Thoracic aorta (tissue), 2 donors: ENCODE measurements at regions not wholly inside any gene's neighbourhood (a gene's known extent, or its start where the extent isn't known, plus 50 kb on each side); places are given as distances from the start of the nearest gene placed in this dataset.

ENCODE experiments used
- ATAC-seq: fragments of 150-250 bp; one replicate; pipeline ENCODE4 v1.8.0; 2017; ENCODE audit warnings: low read depth; ENCODE audit not compliant: insufficient number of reproducible peaks, low FRiP score
- DNase-seq: peaks from one replicate; pipeline ENCODE4 v3.0.0-alpha.2; 2020; ENCODE audit warnings: low spot score
- H3K27ac ChIP-seq, 2 donors: fragments of 200-600 bp; sonication (generic); 1 replicate in 1 of 2; 2 replicates in 1 of 2; pipeline ENCODE4 v1.5.1; 2016; ENCODE audit warnings: mild to moderate bottlenecking in 2 of 2, moderate library complexity in 2 of 2
- H3K27me3 ChIP-seq: fragments of 200-600 bp; sonication (generic); replicated peaks from 2 replicates; pipeline ENCODE4 v1.6.0; 2016; ENCODE audit warnings: mild to moderate bottlenecking; ENCODE audit not compliant: insufficient read depth
- H3K36me3 ChIP-seq: fragments of 200-600 bp; sonication (generic); one replicate; pipeline ENCODE4 v1.5.1; 2016
- H3K4me1 ChIP-seq, 2 donors: fragments of 200-600 bp; sonication (generic); 1 replicate in 1 of 2; 2 replicates in 1 of 2; pipeline versions ENCODE4 v1.5.1 to v1.6.0; 2016; ENCODE audit warnings: low read depth in 2 of 2, mild to moderate bottlenecking in 1 of 2; ENCODE audit not compliant: control insufficient read depth in 1 of 2
- H3K4me3 ChIP-seq: fragments of 200-600 bp; sonication (generic); 2 replicates; pipeline ENCODE4 v1.5.1; 2016; ENCODE audit warnings: mild to moderate bottlenecking
- H3K9me3 ChIP-seq: fragments of 200-600 bp; sonication (generic); 2 replicates; pipeline ENCODE4 v1.5.1; 2016
- TF ChIP-seq, protein P1 (sequence below): fragments of 200-600 bp; sonication (generic); IDR thresholded peaks from one replicate; pipeline ENCODE4 v1.5.1; 2019; ENCODE audit warnings: antibody characterized with exemption

- TF ChIP-seq, protein P1, sequence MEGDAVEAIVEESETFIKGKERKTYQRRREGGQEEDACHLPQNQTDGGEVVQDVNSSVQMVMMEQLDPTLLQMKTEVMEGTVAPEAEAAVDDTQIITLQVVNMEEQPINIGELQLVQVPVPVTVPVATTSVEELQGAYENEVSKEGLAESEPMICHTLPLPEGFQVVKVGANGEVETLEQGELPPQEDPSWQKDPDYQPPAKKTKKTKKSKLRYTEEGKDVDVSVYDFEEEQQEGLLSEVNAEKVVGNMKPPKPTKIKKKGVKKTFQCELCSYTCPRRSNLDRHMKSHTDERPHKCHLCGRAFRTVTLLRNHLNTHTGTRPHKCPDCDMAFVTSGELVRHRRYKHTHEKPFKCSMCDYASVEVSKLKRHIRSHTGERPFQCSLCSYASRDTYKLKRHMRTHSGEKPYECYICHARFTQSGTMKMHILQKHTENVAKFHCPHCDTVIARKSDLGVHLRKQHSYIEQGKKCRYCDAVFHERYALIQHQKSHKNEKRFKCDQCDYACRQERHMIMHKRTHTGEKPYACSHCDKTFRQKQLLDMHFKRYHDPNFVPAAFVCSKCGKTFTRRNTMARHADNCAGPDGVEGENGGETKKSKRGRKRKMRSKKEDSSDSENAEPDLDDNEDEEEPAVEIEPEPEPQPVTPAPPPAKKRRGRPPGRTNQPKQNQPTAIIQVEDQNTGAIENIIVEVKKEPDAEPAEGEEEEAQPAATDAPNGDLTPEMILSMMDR: no peak
- no peak for ATAC-seq
- DNase-seq: no peak
These were observed 190.9 kb upstream of the COPS8 start for GRCh38 chr2:236894791-236895190.

DNA sequence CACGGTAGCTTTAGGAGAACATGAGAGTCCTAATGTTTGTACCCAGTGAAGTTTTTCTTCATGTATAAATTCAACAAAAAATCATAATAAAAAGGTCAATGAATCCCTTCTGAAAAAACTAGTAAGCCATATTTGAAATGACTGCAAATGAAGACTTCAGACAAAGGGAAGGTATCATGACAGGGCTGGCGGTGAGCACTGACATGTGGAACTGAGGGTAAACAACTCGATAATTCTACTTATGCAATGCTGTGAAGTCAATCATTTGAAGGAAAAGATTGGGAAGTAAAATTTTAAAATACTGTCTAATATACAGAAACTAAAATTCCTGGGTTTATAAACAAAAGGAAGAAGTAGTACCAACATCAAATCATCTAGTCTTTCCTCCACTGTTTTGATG is 190.2 kb upstream of the COPS8 start:
- H3K27ac ChIP-seq: no peak overlapping the region
- no peaks in the 10 kb centered on the region for H3K9me3 ChIP-seq
- DNase-seq (no peak), ATAC-seq (no peak)
- TF ChIP-seq, protein P1: no peak
- H3K27me3 ChIP-seq: no peaks in the 10 kb centered on the region
- no peaks in the 10 kb centered on the region for H3K4me1 ChIP-seq
- no peak overlapping the region for H3K4me3 ChIP-seq
- H3K36me3 ChIP-seq: no peaks in the 10 kb centered on the region

More at GRCh38 chr2:236894791-236895190, 190.9 kb upstream of the COPS8 start:
- H3K27me3 ChIP-seq: no peaks in the 10 kb centered on the region
- H3K4me3 ChIP-seq: no peak overlapping the region
- no peaks in the 10 kb centered on the region for H3K4me1 ChIP-seq
- no peak overlapping the region for H3K27ac ChIP-seq
- no peaks in the 10 kb centered on the region for H3K36me3 ChIP-seq
- no peaks in the 10 kb centered on the region for H3K9me3 ChIP-seq

- Histone ChIP-seq H3K9me3 (no peaks in the 10 kb centered on the region), H3K4me1 (no peaks in the 10 kb centered on the region), H3K4me3 (no peak overlapping the region), H3K27me3 (no peaks in the 10 kb centered on the region), H3K36me3 (no peaks in the 10 kb centered on the region), H3K27ac (no peak overlapping the region)
- ATAC-seq: no peak
- TF ChIP-seq, protein P1: no peak
- no peak for DNase-seq
These were observed 189.0 kb upstream of the COPS8 start for GRCh38 chr2:236896688-236897087.

DNA sequence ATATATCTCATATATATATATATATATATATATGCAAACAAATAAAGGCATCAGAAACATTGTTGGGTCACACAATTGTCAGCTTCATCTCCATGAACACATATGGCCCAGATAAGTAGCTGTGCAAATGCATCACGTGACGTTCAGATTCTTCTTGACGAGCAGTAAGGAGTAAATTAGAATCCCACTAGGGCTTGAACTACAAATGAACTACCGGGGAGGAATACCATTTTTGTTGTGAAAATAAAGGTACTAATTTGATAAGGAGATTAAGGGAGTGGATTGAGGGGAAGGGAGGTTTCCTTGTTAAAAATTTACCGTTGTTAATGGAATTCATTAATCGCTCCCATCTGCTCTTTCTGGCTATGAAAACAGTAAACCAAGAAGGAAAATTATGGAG is 186.5 kb upstream of the COPS8 start:
- Histone ChIP-seq H3K4me1 (no peaks in the 10 kb centered on the region), H3K4me3 (no peak overlapping the region), H3K9me3 (no peaks in the 10 kb centered on the region), H3K36me3 (no peaks in the 10 kb centered on the region), H3K27ac (no peak overlapping the region), H3K27me3 (no peaks in the 10 kb centered on the region)
- ATAC-seq (no peak), DNase-seq (no peak)
- TF ChIP-seq, protein P1: no peak

GRCh38 chr2:236899950-236900640 is 185.6 kb upstream of the COPS8 start:
- H3K27ac ChIP-seq: no peak overlapping the region
- H3K36me3 ChIP-seq: no peaks in the 10 kb centered on the region
- H3K9me3 ChIP-seq: no peaks in the 10 kb centered on the region
- DNase-seq (no peak), ATAC-seq (no peak)
- H3K4me1 ChIP-seq: no peaks in the 10 kb centered on the region
- H3K27me3 ChIP-seq: no peaks in the 10 kb centered on the region
- H3K4me3 ChIP-seq: no peak overlapping the region
- TF ChIP-seq, protein P1: no peak
